H9 (cell line): ENCODE measurements at regions not wholly inside any gene's neighbourhood (a gene's known extent, or its start where the extent isn't known, plus 50 kb on each side); places are given as distances from the start of the nearest gene placed in this dataset.

ENCODE experiments used
- DNase-seq: peaks from one replicate; pipeline ENCODE4 v3.0.0-alpha.2; 2017
- H2AFZ ChIP-seq: one replicate; pipeline ENCODE4 v1.6.1; 2013; ENCODE audit warnings: mild to moderate bottlenecking, low read length, control low read depth, moderate library complexity
- H2AK5ac ChIP-seq: 2 replicates; pipeline ENCODE4 v1.6.1; 2013; ENCODE audit warnings: low read length, control low read depth, mixed read lengths; ENCODE audit not compliant: insufficient read length
- H2BK120ac ChIP-seq: one replicate; pipeline ENCODE4 v1.6.1; 2013; ENCODE audit warnings: low read depth, mild to moderate bottlenecking, low read length, control low read depth, inconsistent platforms; ENCODE audit not compliant: poor library complexity, severe bottlenecking
- H2BK12ac ChIP-seq: 2 replicates; pipeline ENCODE4 v1.6.1; 2013; ENCODE audit warnings: low read length, control low read depth, mixed read lengths, low read depth; ENCODE audit not compliant: insufficient read length
- H2BK15ac ChIP-seq: 2 replicates; pipeline ENCODE4 v1.6.1; 2013; ENCODE audit warnings: low read depth, low read length, control low read depth
- H2BK20ac ChIP-seq: one replicate; pipeline ENCODE4 v1.6.1; 2013; ENCODE audit warnings: low read depth, mild to moderate bottlenecking, low read length, control low read depth, inconsistent platforms; ENCODE audit not compliant: poor library complexity, severe bottlenecking
- H2BK5ac ChIP-seq: 2 replicates; pipeline ENCODE4 v1.6.1; 2013; ENCODE audit warnings: low read length, control low read depth, mixed read lengths; ENCODE audit not compliant: insufficient read length
- H3K14ac ChIP-seq: 2 replicates; pipeline ENCODE4 v1.6.1; 2013; ENCODE audit warnings: low read length, control low read depth; ENCODE audit not compliant: insufficient read depth
- H3K18ac ChIP-seq: 2 replicates; pipeline ENCODE4 v1.6.1; 2013; ENCODE audit warnings: low read depth, mild to moderate bottlenecking, mixed read lengths, low read length, control low read depth; ENCODE audit not compliant: insufficient read length
- H3K23ac ChIP-seq: 2 replicates; pipeline ENCODE4 v1.6.1; 2013; ENCODE audit warnings: low read length, control low read depth, mixed read lengths, low read depth; ENCODE audit not compliant: insufficient read length
- H3K23me2 ChIP-seq: 2 replicates; pipeline ENCODE4 v1.6.1; 2013; ENCODE audit warnings: low read depth, mild to moderate bottlenecking, mixed read lengths, low read length, control low read depth; ENCODE audit not compliant: insufficient read length, poor library complexity, severe bottlenecking
- H3K27ac ChIP-seq: 2 replicates; pipeline ENCODE4 v1.5.1; 2013; ENCODE audit warnings: low read length, control low read depth, mixed read lengths, low read depth; ENCODE audit not compliant: insufficient read length
- H3K27me3 ChIP-seq: 2 replicates; pipeline ENCODE4 v1.6.1; 2013; ENCODE audit warnings: low read length, control low read depth, inconsistent platforms; ENCODE audit not compliant: insufficient read depth
- H3K4ac ChIP-seq: 2 replicates; pipeline ENCODE4 v1.6.1; 2013; ENCODE audit warnings: low read depth, mild to moderate bottlenecking, control low read depth, inconsistent platforms, low read length, moderate library complexity
- H3K4me1 ChIP-seq: 2 replicates; pipeline ENCODE4 v1.6.1; 2013; ENCODE audit warnings: low read length, control low read depth, inconsistent platforms; ENCODE audit not compliant: insufficient read depth
- H3K4me2 ChIP-seq: 2 replicates; pipeline ENCODE4 v1.6.1; 2013; ENCODE audit warnings: low read length, control low read depth, mixed read lengths; ENCODE audit not compliant: insufficient read length, insufficient read depth
- H3K56ac ChIP-seq: 2 replicates; pipeline ENCODE4 v1.6.1; 2013; ENCODE audit warnings: low read depth, mild to moderate bottlenecking, mixed read lengths, low read length, control low read depth; ENCODE audit not compliant: insufficient read length
- H3K79me1 ChIP-seq: 2 replicates; pipeline ENCODE4 v1.6.1; 2013; ENCODE audit warnings: low read depth, mild to moderate bottlenecking, moderate library complexity, low read length, control low read depth, inconsistent platforms; ENCODE audit not compliant: insufficient read depth, poor library complexity, severe bottlenecking
- H3K79me2 ChIP-seq: 2 replicates; pipeline ENCODE4 v1.6.1; 2013; ENCODE audit warnings: low read length, control low read depth, inconsistent platforms; ENCODE audit not compliant: insufficient read depth
- H3K9ac ChIP-seq: 2 replicates; pipeline ENCODE4 v1.6.1; 2013; ENCODE audit warnings: low read length, control low read depth, mixed read lengths; ENCODE audit not compliant: insufficient read length; ENCODE audit errors: extremely low read depth
- H3K9me3 ChIP-seq: one replicate; pipeline ENCODE4 v1.6.1; 2013; ENCODE audit warnings: low read depth, low read length, inconsistent platforms; ENCODE audit not compliant: control insufficient read depth
- H3T11ph ChIP-seq: one replicate; pipeline ENCODE4 v1.6.1; 2013; ENCODE audit warnings: mild to moderate bottlenecking, low read length, control low read depth, inconsistent platforms
- H4K20me1 ChIP-seq: one replicate; pipeline ENCODE4 v1.6.1; 2013; ENCODE audit not compliant: control insufficient read depth, insufficient read length, insufficient read depth
- H4K5ac ChIP-seq: 2 replicates; pipeline ENCODE4 v1.6.1; 2013; ENCODE audit warnings: low read depth, mild to moderate bottlenecking, mixed read lengths, low read length, control low read depth; ENCODE audit not compliant: insufficient read length
- H4K8ac ChIP-seq: replicated peaks from 2 replicates; pipeline ENCODE4 v1.6.1; 2013; ENCODE audit warnings: low read length, control low read depth, mixed read lengths, low read depth; ENCODE audit not compliant: insufficient read length
- H4K91ac ChIP-seq: 2 replicates; pipeline ENCODE4 v1.6.1; 2013; ENCODE audit warnings: low read depth, mild to moderate bottlenecking, moderate library complexity, mixed read lengths, low read length, control low read depth; ENCODE audit not compliant: insufficient read length
- H3K27ac Mint-ChIP-seq, 3 experiments: 2 replicates in 2 of 3; 3 replicates in 1 of 3; pipeline ENCODE4 v1.8.0; 2020 to 2021; ENCODE audit warnings: mixed read lengths in 3 of 3, mild to moderate bottlenecking in 1 of 3, moderate library complexity in 1 of 3
- H3K27me3 Mint-ChIP-seq: 2 replicates; pipeline ENCODE4 v1.8.0; 2021; ENCODE audit warnings: low read depth, mild to moderate bottlenecking, moderate library complexity, mixed read lengths
- H3K36me3 Mint-ChIP-seq, 3 experiments: 2 replicates in 2 of 3; 3 replicates in 1 of 3; pipeline ENCODE4 v1.8.0; 2020 to 2021; ENCODE audit warnings: low read depth in 3 of 3, mixed read lengths in 3 of 3; ENCODE audit not compliant: insufficient read depth in 1 of 3
- H3K4me1 Mint-ChIP-seq, 2 experiments: 2 replicates each; pipeline ENCODE4 v1.8.0; 2020; ENCODE audit warnings: mixed read lengths in 2 of 2
- H3K4me3 Mint-ChIP-seq, 2 experiments: 2 replicates in 1 of 2; 3 replicates in 1 of 2; pipeline ENCODE4 v1.8.0; 2020 to 2021; ENCODE audit warnings: mild to moderate bottlenecking in 2 of 2, mixed read lengths in 2 of 2, moderate library complexity in 1 of 2
- H3K9me3 Mint-ChIP-seq, 2 experiments: 2 replicates in 1 of 2; 3 replicates in 1 of 2; pipeline ENCODE4 v1.8.0; 2020; ENCODE audit warnings: mild to moderate bottlenecking in 2 of 2, mixed read lengths in 2 of 2, moderate library complexity in 1 of 2
- WGBS: extraction: QIAGEN DNeasy Blood & Tissue Kit; methylation state at CpG from one replicate; pipeline ENCODE4 v1.1.7; 2013; ENCODE audit warnings: missing lambda C conversion rate, low lambda C conversion rate, mixed read lengths; ENCODE audit not compliant: insufficient read length; ENCODE audit errors: extremely low coverage; 5-methylcytosine and 5-hydroxymethylcytosine counted together
- TF ChIP-seq, protein P1 (sequence below): fragments of 200-600 bp; sonication (generic); conservative IDR thresholded peaks from 3 replicates; pipeline ENCODE4 v1.8.0; 2021; ENCODE audit warnings: antibody characterized with exemption, mild to moderate bottlenecking

GRCh38 chr5:119820608-119821007 is 191.2 kb downstream of the FAM170A start:
- Mint-ChIP-seq H3K4me3 (no peak overlapping the region), H3K27me3 (no peaks in the 10 kb centered on the region), H3K4me1 (no peaks in the 10 kb centered on the region), H3K27ac (no peak overlapping the region), H3K36me3 (no peaks in the 10 kb centered on the region), H3K9me3 (no peaks in the 10 kb centered on the region; a peak in 1 of 5 replicates)
- Histone ChIP-seq H3K27ac (no peak overlapping the region), H3K9ac (no peak overlapping the region), H4K8ac (no peak overlapping the region), H3K79me2 (no peaks in the 10 kb centered on the region), H3K23me2 (no peaks in the 10 kb centered on the region), H4K20me1 (no peaks in the 10 kb centered on the region), H2BK120ac (no peak overlapping the region), H3K4me2 (no peak overlapping the region), H2BK12ac (no peak overlapping the region), H2AFZ (no peak overlapping the region), H2BK20ac (no peak overlapping the region), H3K9me3 (no peaks in the 10 kb centered on the region), H2AK5ac (no peak overlapping the region), H3K27me3 (no peaks in the 10 kb centered on the region), H4K91ac (no peak overlapping the region), H3T11ph (no peak overlapping the region), H2BK15ac (no peak overlapping the region), H3K4me1 (no peaks in the 10 kb centered on the region), H3K23ac (no peak overlapping the region), H3K4ac (no peak overlapping the region), H4K5ac (no peak overlapping the region), H3K18ac (no peak overlapping the region), H2BK5ac (no peak overlapping the region), H3K14ac (no peak overlapping the region), H3K56ac (no peak overlapping the region), H3K79me1 (no peaks in the 10 kb centered on the region)
- DNase-seq: no peak
- no CpG with 5 or more reads among the region's 2 CpGs for WGBS
- TF ChIP-seq, protein P1, sequence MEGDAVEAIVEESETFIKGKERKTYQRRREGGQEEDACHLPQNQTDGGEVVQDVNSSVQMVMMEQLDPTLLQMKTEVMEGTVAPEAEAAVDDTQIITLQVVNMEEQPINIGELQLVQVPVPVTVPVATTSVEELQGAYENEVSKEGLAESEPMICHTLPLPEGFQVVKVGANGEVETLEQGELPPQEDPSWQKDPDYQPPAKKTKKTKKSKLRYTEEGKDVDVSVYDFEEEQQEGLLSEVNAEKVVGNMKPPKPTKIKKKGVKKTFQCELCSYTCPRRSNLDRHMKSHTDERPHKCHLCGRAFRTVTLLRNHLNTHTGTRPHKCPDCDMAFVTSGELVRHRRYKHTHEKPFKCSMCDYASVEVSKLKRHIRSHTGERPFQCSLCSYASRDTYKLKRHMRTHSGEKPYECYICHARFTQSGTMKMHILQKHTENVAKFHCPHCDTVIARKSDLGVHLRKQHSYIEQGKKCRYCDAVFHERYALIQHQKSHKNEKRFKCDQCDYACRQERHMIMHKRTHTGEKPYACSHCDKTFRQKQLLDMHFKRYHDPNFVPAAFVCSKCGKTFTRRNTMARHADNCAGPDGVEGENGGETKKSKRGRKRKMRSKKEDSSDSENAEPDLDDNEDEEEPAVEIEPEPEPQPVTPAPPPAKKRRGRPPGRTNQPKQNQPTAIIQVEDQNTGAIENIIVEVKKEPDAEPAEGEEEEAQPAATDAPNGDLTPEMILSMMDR: no peak
